ENCODE measurements at regions not wholly inside any gene's neighbourhood (a gene's known extent, or its start where the extent isn't known, plus 50 kb on each side); places are given as distances from the start of the nearest gene placed in this dataset.
"Not testable (repeated sequence)": the region's sequence is repeated elsewhere in the genome, so short reads cannot be mapped to it uniquely, and the experiment has no call there.

GRCh38 chr6:170005665-170006064, 254.2 kb downstream of the ERMARD start:
- Mint-ChIP-seq H3K27ac (no peak overlapping the region), H3K36me3 (no peaks in the 10 kb centered on the region)
- no peak for DNase-seq (ENCODE audit: extremely low spot score, unreplicated experiment)

GRCh38 chr6:170004585-170005210, 253.3 kb downstream of the ERMARD start:
- H3K4me1 Mint-ChIP-seq (ENCODE audit: unreplicated experiment), result peaks cover 11% of the 10 kb centered on the region
- H3K4me3 Mint-ChIP-seq, result no peak overlapping the region
- peaks cover 6% of the 10 kb centered on the region for H3K27me3 Mint-ChIP-seq
- H3K27ac Mint-ChIP-seq, result no peak overlapping the region
- no peak for TF ChIP-seq CTCF (conservative IDR thresholded peaks at IDR 0.05)
- no peak for DNase-seq (ENCODE audit: extremely low spot score, unreplicated experiment)
- H3K9me3 Mint-ChIP-seq, result peaks cover 11% of the 10 kb centered on the region
- H3K36me3 Mint-ChIP-seq, result no peaks in the 10 kb centered on the region

More at GRCh38 chr6:170005665-170006064, 254.2 kb downstream of the ERMARD start:
- TF ChIP-seq CTCF (conservative IDR thresholded peaks at IDR 0.05), result no peak
- Mint-ChIP-seq H3K9me3 (peaks cover 11% of the 10 kb centered on the region), H3K27me3 (peaks cover 6% of the 10 kb centered on the region), H3K4me3 (no peak overlapping the region), H3K4me1 (ENCODE audit: unreplicated experiment) (peaks cover 11% of the 10 kb centered on the region)

GRCh38 chr6:170003451-170004160, 252.2 kb downstream of the ERMARD start:
- Mint-ChIP-seq H3K27me3 (peaks cover 6% of the 10 kb centered on the region), H3K27ac (no peak overlapping the region), H3K4me1 (ENCODE audit: unreplicated experiment) (peaks cover 11% of the 10 kb centered on the region), H3K9me3 (peaks cover 11% of the 10 kb centered on the region), H3K36me3 (no peaks in the 10 kb centered on the region), H3K4me3 (no peak overlapping the region)
- no peak for TF ChIP-seq CTCF (conservative IDR thresholded peaks at IDR 0.05)
- DNase-seq (ENCODE audit: extremely low spot score, unreplicated experiment), result no peak

- H3K27ac Mint-ChIP-seq, result no peak overlapping the region
- no peaks in the 10 kb centered on the region for H3K36me3 Mint-ChIP-seq
- no peak for DNase-seq (ENCODE audit: extremely low spot score, unreplicated experiment)
- H3K27me3 Mint-ChIP-seq, result peaks cover 6% of the 10 kb centered on the region
- peaks cover 11% of the 10 kb centered on the region for H3K4me1 Mint-ChIP-seq (ENCODE audit: unreplicated experiment)
- TF ChIP-seq CTCF (conservative IDR thresholded peaks at IDR 0.05), result peak; percentile 22
- no peak overlapping the region for H3K4me3 Mint-ChIP-seq
- peaks cover 11% of the 10 kb centered on the region for H3K9me3 Mint-ChIP-seq
These were observed 251.6 kb downstream of the ERMARD start for GRCh38 chr6:170003027-170003426.

- H3K27ac Mint-ChIP-seq; DNase-seq (ENCODE audit: extremely low spot score, unreplicated experiment); H3K27me3 Mint-ChIP-seq; H3K36me3 Mint-ChIP-seq; H3K4me3 Mint-ChIP-seq; H3K4me1 Mint-ChIP-seq (ENCODE audit: unreplicated experiment): not testable (repeated sequence)
- peaks cover 11% of the 10 kb centered on the region for H3K9me3 Mint-ChIP-seq
These were observed 250.4 kb downstream of the ERMARD start for GRCh38 chr6:170001782-170002181.

GRCh38 chr6:170000071-170000843, 248.8 kb downstream of the ERMARD start:
- no peaks in the 10 kb centered on the region for H3K36me3 Mint-ChIP-seq
- peaks cover 9% of the 10 kb centered on the region for H3K9me3 Mint-ChIP-seq
- no peaks in the 10 kb centered on the region for H3K27me3 Mint-ChIP-seq
- no peaks in the 10 kb centered on the region for H3K4me1 Mint-ChIP-seq (ENCODE audit: unreplicated experiment)
- no peak overlapping the region for H3K27ac Mint-ChIP-seq
- DNase-seq (ENCODE audit: extremely low spot score, unreplicated experiment), result no peak
- no peak overlapping the region for H3K4me3 Mint-ChIP-seq
- no peak for TF ChIP-seq CTCF (conservative IDR thresholded peaks at IDR 0.05)

Data from type B pancreatic cell (in vitro differentiated cells).